Amniotic epithelial cell (primary cell): ENCODE measurements at regions not wholly inside any gene's neighbourhood (a gene's known extent, or its start where the extent isn't known, plus 50 kb on each side); places are given as distances from the start of the nearest gene placed in this dataset.

Source experiments
- DNase-seq: peaks from one replicate; pipeline ENCODE4 v3.0.0-alpha.2; 2010; ENCODE audit warnings: low read depth

GRCh38 chr4:111666826-111667360 lies 478.4 kb upstream of the FAM241A start:
- peak; percentile 29 for DNase-seq

- DNase-seq = peak; percentile 19
These were observed 473.5 kb upstream of the FAM241A start for GRCh38 chr4:111671756-111672155.

- DNase-seq = no peak
These were observed 469.5 kb upstream of the FAM241A start for GRCh38 chr4:111675746-111676145.

- DNase-seq = no peak
These were observed 468.7 kb upstream of the FAM241A start for GRCh38 chr4:111676533-111676932.

GRCh38 chr4:111678479-111678878 lies 466.8 kb upstream of the FAM241A start:
- DNase-seq = peak; percentile 98

GRCh38 chr4:111678908-111679307 lies 466.3 kb upstream of the FAM241A start:
- no peak for DNase-seq

GRCh38 chr4:111681270-111681669 lies 464.0 kb upstream of the FAM241A start:
- DNase-seq = no peak

GRCh38 chr4:111681751-111682150 lies 463.5 kb upstream of the FAM241A start:
- DNase-seq = no peak

GRCh38 chr4:111685205-111685604 lies 460.0 kb upstream of the FAM241A start:
- no peak for DNase-seq

GRCh38 chr4:111689214-111689613 lies 456.0 kb upstream of the FAM241A start:
- peak; percentile 97 for DNase-seq

GRCh38 chr4:111689731-111690130 lies 455.5 kb upstream of the FAM241A start:
- DNase-seq = peak; percentile 83

- no peak for DNase-seq
These were observed 451.5 kb upstream of the FAM241A start for GRCh38 chr4:111693758-111694157.

- DNase-seq = no peak
These were observed 449.6 kb upstream of the FAM241A start for GRCh38 chr4:111695677-111696076.

- DNase-seq = peak; percentile 40
These were observed 448.7 kb upstream of the FAM241A start for GRCh38 chr4:111696505-111696904.

- no peak for DNase-seq
These were observed 447.9 kb upstream of the FAM241A start for GRCh38 chr4:111697176-111697942.

- no peak for DNase-seq
These were observed 446.9 kb upstream of the FAM241A start for GRCh38 chr4:111698361-111698760.

GRCh38 chr4:111699165-111699564 lies 446.1 kb upstream of the FAM241A start:
- DNase-seq = no peak

GRCh38 chr4:111701102-111701501 lies 444.2 kb upstream of the FAM241A start:
- no peak for DNase-seq

GRCh38 chr4:111707491-111707890 lies 437.8 kb upstream of the FAM241A start:
- DNase-seq = no peak

- no peak for DNase-seq
These were observed 433.1 kb upstream of the FAM241A start for GRCh38 chr4:111712093-111712677.

- DNase-seq = no peak
These were observed 432.0 kb upstream of the FAM241A start for GRCh38 chr4:111713276-111713675.

GRCh38 chr4:111717921-111718320 lies 427.3 kb upstream of the FAM241A start:
- peak; percentile 4 for DNase-seq

GRCh38 chr4:111718763-111719559 lies 426.3 kb upstream of the FAM241A start:
- DNase-seq = no peak
